LHCN-M2 (cell line): ENCODE measurements at regions not wholly inside any gene's neighbourhood (a gene's known extent, or its start where the extent isn't known, plus 50 kb on each side); places are given as distances from the start of the nearest gene placed in this dataset.
"Not testable (repeated sequence)": the region's sequence is repeated elsewhere in the genome, so short reads cannot be mapped to it uniquely, and the experiment has no call there.

ENCODE experiments used
- DNase-seq: peaks from one replicate; pipeline ENCODE4 v3.0.0-alpha.2; 2012; ENCODE audit warnings: low read depth

DNA sequence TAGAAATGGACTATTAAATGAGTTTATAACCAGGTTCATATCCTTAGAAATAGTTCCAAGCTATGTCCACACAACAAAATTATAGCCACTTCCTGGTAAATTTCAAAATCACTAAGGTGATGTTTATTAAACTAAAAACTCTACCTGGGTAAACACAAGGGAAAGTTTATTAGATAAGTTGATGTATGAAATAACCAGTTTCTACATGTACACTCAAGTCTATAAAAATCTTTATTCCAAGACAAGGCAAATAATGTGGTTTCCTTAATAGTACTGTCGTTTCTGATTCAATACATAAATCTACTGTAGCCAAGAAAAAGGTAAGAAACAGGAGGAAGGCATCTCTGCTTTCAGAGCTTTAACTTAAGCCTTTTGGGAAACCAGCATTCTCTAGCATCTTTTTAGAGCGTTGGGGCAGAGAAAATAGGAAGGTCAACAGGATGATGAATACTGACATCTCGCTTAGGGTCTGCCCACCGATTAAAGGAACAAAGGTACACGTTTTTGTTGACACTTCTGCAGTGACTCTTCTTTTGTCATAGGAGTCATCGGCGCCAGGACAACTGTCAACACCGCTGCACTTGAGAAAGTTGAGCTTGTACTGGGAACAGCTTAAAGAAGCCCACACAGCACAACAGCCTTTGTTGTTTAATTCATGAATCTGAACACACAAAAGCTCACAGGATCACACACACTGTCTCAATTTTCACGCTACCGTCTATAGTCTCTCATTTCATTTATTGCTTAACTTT is 513.6 kb downstream of the SLCO4C1 start:
- DNase-seq: no peak

- no peak for DNase-seq
Measured at GRCh38 chr5:101751105-101751504, 545.0 kb downstream of the SLCO4C1 start.

- DNase-seq: not testable (repeated sequence)
Measured at GRCh38 chr5:101743000-101743399, 553.1 kb downstream of the SLCO4C1 start.

DNA sequence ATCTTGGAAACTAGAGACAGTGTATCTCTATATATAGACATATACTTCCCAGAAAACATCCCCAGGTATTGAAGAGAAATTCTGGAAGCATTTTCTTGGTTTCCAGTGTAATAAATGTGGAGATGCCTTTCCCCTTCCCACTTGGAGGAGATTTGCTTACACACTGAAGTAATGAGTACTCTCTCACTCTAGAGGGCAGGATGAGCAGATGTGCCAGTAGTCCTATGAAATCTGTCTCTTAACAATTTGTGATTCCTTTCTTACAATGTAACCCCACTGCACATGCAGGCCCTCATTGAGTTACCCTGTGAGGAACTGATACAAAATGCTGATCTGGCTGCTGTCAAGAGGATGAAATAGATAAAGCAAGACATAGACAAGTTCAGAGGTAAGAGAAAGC is 567.2 kb downstream of the SLCO4C1 start:
- no peak for DNase-seq

GRCh38 chr5:101721543-101721942 is 574.5 kb downstream of the SLCO4C1 start:
- no peak for DNase-seq

DNA sequence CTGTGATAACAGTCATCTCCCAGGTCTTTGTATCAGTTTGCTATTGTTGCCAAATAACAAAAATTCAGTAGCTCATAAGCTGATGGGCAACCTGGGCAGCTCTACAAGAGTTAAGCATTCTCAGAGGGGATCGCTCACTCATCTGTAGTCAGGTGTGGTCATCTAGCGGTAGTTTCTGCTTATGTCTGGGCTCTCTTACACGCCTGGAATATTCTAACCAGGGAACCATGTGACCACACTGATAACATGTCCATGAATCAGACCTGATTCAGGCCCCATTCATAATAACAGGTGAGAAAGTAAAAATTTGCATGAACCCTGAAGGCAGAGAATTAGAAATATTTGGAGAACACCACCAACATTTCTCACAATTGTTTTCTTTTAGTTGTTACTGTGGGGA is 576.1 kb downstream of the SLCO4C1 start:
- DNase-seq: no peak

- no peak for DNase-seq
Measured at GRCh38 chr5:101717721-101718120, 578.4 kb downstream of the SLCO4C1 start.

DNA sequence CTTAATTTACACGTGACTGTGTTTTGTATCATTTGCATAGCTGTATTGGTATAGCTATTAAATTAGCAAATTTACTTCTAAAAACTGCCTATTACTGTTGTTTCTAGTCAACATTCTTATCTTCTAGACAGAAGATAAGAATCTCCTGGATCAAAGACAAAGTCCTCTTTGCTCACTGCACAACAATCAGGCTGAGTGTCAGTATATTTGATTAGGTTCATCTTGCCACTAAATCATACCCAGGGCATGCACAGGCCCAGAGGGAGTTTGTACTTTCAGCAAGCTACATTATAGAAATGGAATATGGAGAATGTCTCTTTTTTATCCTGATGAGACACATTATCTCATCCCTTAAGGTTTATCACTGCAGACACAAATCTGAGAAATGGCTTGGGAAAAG is 579.1 kb downstream of the SLCO4C1 start:
- no peak for DNase-seq

DNA sequence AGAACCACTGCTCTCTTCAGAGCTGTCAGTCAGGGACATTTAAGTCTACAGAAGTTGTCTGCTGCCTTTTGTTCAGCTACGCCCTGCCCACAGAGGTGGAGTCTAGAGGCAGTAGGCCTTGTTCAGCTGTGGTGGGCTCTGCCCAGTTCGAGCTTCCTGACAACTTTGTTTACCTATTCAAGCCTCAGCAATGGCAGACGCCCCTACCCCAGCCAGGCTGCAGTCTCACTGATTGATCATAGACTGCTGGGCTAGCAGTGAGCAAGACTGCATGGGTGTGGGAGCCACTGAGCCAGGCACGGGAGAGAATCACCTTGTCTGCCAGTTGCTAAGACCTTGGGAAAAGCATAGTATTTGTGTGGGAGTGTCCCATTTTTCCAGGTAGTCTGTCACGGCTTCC is 580.3 kb downstream of the SLCO4C1 start:
- DNase-seq: not testable (repeated sequence)

- no peak for DNase-seq
Measured at GRCh38 chr5:101689306-101689705, 606.8 kb downstream of the SLCO4C1 start.

- DNase-seq: no peak
Measured at GRCh38 chr5:101688156-101688555, 607.9 kb downstream of the SLCO4C1 start.

DNA sequence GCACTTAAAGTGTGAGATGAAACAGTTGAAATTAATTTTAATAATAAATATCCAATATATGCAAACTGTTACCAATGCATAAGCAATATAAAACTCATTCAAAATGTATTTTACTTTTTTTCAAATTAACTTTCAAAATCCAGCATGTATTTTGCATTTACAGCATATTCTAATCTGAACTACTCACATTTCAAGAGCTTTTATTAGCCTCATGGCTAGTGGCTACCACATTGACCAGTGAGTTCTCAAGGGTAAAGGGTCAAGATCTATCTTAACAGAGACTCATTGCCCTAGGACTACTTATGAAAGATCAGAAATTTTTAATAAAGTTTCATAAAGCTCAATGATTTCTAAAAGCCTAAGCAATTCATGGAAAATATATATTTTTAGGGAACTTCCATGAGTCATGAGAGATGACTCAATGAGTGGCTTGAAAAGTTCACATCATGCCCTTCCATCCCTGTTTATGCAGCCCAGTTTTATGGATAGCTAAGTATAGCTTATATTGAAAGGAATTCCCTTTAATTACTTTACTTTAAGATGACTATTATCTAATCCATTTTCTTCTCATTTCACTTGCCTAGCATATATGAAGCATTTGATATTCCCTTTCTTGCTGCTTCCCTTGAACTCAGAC is 608.6 kb downstream of the SLCO4C1 start:
- DNase-seq: no peak

- DNase-seq: no peak
Measured at GRCh38 chr5:101686536-101687157, 609.4 kb downstream of the SLCO4C1 start.

DNA sequence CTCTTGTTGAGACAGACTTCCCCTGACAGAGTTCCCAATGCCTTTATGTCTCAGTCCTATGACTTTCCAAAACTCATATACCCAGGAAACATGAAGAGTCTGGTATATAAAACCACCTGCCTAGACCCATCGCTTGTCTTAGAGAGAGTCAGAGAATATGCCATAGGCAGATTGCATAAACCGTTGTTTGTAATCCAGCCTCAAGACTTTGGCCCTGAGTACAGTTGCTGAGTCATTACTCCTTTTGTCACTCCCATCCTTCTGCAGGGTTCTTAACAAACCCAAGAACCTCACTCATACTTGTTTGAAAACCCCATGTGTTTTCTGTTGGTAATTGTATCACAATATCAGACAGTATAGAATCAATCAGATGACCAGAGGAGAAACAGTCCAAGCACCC is 616.3 kb downstream of the SLCO4C1 start:
- DNase-seq: peak; percentile 17

DNA sequence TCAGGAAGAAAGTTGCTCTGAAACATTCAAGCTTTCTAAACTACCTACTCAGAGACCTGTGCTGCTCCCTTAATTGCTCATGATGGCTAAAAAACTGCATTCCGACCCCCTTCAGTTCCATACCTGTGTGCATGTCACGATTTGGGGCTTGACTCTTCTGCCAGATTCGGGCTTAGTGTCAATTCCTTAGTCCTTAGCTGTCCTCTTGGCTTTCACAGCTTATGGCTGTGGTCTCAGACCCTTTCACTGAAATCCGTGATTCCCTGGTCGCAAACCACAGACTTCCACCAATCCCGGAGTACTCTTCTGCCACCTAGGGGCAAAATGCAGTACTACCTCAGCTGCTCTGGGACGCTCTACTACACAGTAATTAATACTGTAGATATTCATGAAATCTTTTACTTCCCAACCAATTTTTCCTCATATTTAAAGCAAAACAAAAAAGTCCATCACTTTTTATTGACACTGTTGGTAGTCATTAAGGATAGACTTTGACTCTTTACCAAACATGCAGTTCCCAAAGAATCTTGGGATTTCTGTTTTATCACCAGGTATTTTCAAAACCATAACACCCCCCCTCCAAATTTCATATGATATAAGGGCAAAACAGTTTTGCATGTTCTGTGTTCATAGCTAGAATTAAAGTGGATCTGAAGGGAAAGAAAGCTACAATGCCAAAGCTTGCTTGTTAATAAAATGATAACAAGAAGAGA is 617.4 kb downstream of the SLCO4C1 start:
- DNase-seq: peak; percentile 54

DNA sequence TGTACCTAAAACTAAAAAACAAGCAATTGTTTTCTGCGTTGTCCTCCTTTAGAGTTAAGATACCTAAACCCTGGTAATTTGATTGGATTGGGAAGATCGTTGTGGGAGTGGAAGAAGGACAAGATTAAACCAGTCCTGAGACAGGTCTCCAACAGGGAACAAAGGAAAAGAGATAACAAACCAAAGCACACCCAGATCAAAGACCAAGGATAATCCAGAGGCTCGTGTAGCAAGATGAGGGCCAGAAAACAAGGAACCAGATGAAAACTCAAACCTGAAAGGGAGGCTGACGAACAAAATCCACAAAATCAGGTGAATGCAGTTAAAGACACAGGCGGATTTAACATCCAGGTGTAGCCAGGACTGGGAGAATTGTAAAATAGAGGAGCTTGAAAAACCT is 618.1 kb downstream of the SLCO4C1 start:
- no peak for DNase-seq

GRCh38 chr5:101676646-101677045 is 619.4 kb downstream of the SLCO4C1 start:
- no peak for DNase-seq

DNA sequence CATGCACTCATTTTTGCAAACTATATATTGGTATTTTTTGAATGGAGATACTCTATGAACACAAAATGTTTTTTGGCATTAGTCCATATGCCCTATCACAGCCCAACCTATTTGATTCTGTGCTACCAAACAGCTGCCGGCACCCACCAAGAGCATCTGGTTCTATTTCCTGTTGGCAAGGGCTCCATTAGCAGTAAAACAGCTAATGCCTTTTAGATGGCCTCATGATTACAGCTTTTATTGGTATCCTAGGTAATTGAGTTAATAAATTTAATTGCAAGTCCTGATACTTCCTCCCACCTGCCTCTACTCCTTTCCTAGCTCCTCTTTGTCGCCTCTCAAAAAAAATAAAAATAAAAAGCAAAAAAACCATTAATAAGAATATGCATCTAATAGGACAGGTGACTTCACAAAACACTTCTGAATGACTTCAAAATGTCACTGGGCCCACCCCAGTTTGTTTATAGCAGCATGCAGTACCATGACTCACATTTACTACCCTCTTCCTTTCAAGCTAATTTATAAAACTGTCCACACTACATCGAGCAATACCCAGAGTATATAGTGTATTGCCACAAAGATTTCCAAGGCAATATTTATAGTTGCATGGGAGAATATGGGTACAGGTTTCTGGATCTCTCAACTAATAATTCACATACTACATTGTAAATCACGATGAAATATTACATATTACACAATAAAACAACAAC is 620.4 kb downstream of the SLCO4C1 start:
- DNase-seq: no peak

GRCh38 chr5:101673120-101673519 is 623.0 kb downstream of the SLCO4C1 start:
- DNase-seq: no peak

DNA sequence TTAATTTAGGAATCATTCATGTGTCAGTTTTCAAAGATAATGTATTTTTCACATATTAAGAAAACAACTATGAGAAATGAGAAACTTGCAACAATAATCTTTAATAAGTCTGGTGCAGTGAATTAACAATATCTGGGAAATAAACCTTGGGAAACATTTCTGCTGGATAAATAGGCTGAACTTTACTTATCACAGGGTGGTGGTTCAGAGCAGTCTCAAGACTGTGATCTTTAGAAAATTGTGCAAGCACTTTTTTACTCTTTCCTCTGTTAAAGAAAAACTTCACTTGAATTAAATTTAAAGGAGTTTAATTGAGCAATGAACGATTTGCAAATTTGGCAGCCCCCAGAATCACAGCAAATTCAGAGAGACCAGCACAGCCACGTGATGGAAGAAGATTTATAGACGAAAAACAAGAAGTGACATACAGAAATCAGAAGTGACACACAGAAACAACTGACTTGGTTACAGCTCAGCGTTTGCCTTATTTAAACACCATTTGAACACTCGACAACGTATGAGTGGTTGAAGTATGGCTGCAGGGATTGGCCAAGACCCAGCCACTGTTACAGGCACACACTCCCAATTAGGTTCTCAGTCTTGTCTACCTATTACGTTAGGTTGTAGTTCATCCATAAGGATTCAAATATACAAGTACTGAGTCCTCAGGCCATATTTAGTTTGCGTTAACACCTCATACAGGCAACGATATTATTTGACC is 631.9 kb downstream of the SLCO4C1 start:
- no peak for DNase-seq

- DNase-seq: no peak
Measured at GRCh38 chr5:101663543-101663942, 632.5 kb downstream of the SLCO4C1 start.
